ENCODE measurements at regions not wholly inside any gene's neighbourhood (a gene's known extent, or its start where the extent isn't known, plus 50 kb on each side); places are given as distances from the start of the nearest gene placed in this dataset.

- Histone ChIP-seq H3K4me3 (no peak overlapping the region), H3K36me3 (no peaks in the 10 kb centered on the region), H3K27me3 (no peaks in the 10 kb centered on the region), H3K9me3 (no peaks in the 10 kb centered on the region)
- DNase-seq = no peak
These were observed 1022.0 kb upstream of the CELF4 start for GRCh38 chr18:38587571-38587970.

- Histone ChIP-seq H3K4me3 (no peak overlapping the region), H3K36me3 (no peaks in the 10 kb centered on the region), H3K9me3 (no peaks in the 10 kb centered on the region), H3K27me3 (no peaks in the 10 kb centered on the region)
- no peak for DNase-seq
These were observed 1020.7 kb upstream of the CELF4 start for GRCh38 chr18:38586327-38586726.

- DNase-seq = no peak
- H3K9me3 ChIP-seq = no peaks in the 10 kb centered on the region
- H3K27me3 ChIP-seq = no peaks in the 10 kb centered on the region
These were observed 1014.2 kb upstream of the CELF4 start for GRCh38 chr18:38579764-38580163.

GRCh38 chr18:38576916-38577315, 1011.3 kb upstream of the CELF4 start:
- Histone ChIP-seq H3K27me3 (no peaks in the 10 kb centered on the region), H3K36me3 (no peaks in the 10 kb centered on the region), H3K9me3 (no peaks in the 10 kb centered on the region), H3K4me3 (no peak overlapping the region)
- DNase-seq = no peak

More at GRCh38 chr18:38579764-38580163, 1014.2 kb upstream of the CELF4 start:
- Histone ChIP-seq H3K4me3 (no peak overlapping the region), H3K36me3 (no peaks in the 10 kb centered on the region)

- DNase-seq = no peak
- Histone ChIP-seq H3K36me3 (no peaks in the 10 kb centered on the region), H3K9me3 (no peaks in the 10 kb centered on the region), H3K27me3 (no peaks in the 10 kb centered on the region), H3K4me3 (no peak overlapping the region)
These were observed 1010.8 kb upstream of the CELF4 start for GRCh38 chr18:38576349-38576748.

- no peak overlapping the region for H3K4me3 ChIP-seq
- H3K9me3 ChIP-seq = no peaks in the 10 kb centered on the region
- no peaks in the 10 kb centered on the region for H3K27me3 ChIP-seq
- H3K36me3 ChIP-seq = no peaks in the 10 kb centered on the region
- DNase-seq = no peak
These were observed 1010.0 kb upstream of the CELF4 start for GRCh38 chr18:38575648-38576047.

GRCh38 chr18:38575023-38575422, 1009.4 kb upstream of the CELF4 start:
- no peak for DNase-seq
- no peak overlapping the region for H3K4me3 ChIP-seq
- no peaks in the 10 kb centered on the region for H3K27me3 ChIP-seq
- H3K9me3 ChIP-seq = no peaks in the 10 kb centered on the region
- H3K36me3 ChIP-seq = no peaks in the 10 kb centered on the region

- no peak for DNase-seq
- Histone ChIP-seq H3K9me3 (no peaks in the 10 kb centered on the region), H3K4me3 (no peak overlapping the region), H3K27me3 (no peaks in the 10 kb centered on the region), H3K36me3 (no peaks in the 10 kb centered on the region)
These were observed 1007.0 kb upstream of the CELF4 start for GRCh38 chr18:38572554-38573111.

GRCh38 chr18:38571651-38572050, 1006.1 kb upstream of the CELF4 start:
- Histone ChIP-seq H3K36me3 (no peaks in the 10 kb centered on the region), H3K27me3 (no peaks in the 10 kb centered on the region), H3K9me3 (no peaks in the 10 kb centered on the region), H3K4me3 (no peak overlapping the region)
- no peak for DNase-seq

- Histone ChIP-seq H3K4me3 (no peak overlapping the region), H3K36me3 (no peaks in the 10 kb centered on the region), H3K27me3 (no peaks in the 10 kb centered on the region), H3K9me3 (no peaks in the 10 kb centered on the region)
- no peak for DNase-seq
These were observed 999.9 kb upstream of the CELF4 start for GRCh38 chr18:38565513-38565912.

GRCh38 chr18:38563396-38563980, 997.9 kb upstream of the CELF4 start:
- H3K36me3 ChIP-seq = no peaks in the 10 kb centered on the region
- H3K9me3 ChIP-seq = no peaks in the 10 kb centered on the region
- no peak for DNase-seq
- no peaks in the 10 kb centered on the region for H3K27me3 ChIP-seq
- no peak overlapping the region for H3K4me3 ChIP-seq

GRCh38 chr18:38557006-38557405, 991.4 kb upstream of the CELF4 start:
- no peak for DNase-seq
- H3K4me3 ChIP-seq = no peak overlapping the region
- H3K9me3 ChIP-seq = no peaks in the 10 kb centered on the region
- no peaks in the 10 kb centered on the region for H3K27me3 ChIP-seq
- H3K36me3 ChIP-seq = no peaks in the 10 kb centered on the region

- Histone ChIP-seq H3K27me3 (no peaks in the 10 kb centered on the region), H3K4me3 (no peak overlapping the region), H3K9me3 (no peaks in the 10 kb centered on the region), H3K36me3 (no peaks in the 10 kb centered on the region)
- no peak for DNase-seq
These were observed 987.2 kb upstream of the CELF4 start for GRCh38 chr18:38552732-38553321.

- Histone ChIP-seq H3K27me3 (no peaks in the 10 kb centered on the region), H3K9me3 (no peaks in the 10 kb centered on the region), H3K4me3 (no peak overlapping the region), H3K36me3 (no peaks in the 10 kb centered on the region)
- no peak for DNase-seq
These were observed 986.3 kb upstream of the CELF4 start for GRCh38 chr18:38551881-38552280.

- Histone ChIP-seq H3K36me3 (no peaks in the 10 kb centered on the region), H3K27me3 (no peaks in the 10 kb centered on the region), H3K4me3 (no peak overlapping the region), H3K9me3 (no peaks in the 10 kb centered on the region)
- DNase-seq = no peak
These were observed 979.5 kb upstream of the CELF4 start for GRCh38 chr18:38545071-38545470.

- no peaks in the 10 kb centered on the region for H3K9me3 ChIP-seq
- H3K27me3 ChIP-seq = no peaks in the 10 kb centered on the region
- no peak for DNase-seq
- H3K36me3 ChIP-seq = no peaks in the 10 kb centered on the region
- no peak overlapping the region for H3K4me3 ChIP-seq
These were observed 974.3 kb upstream of the CELF4 start for GRCh38 chr18:38539856-38540255.

- Histone ChIP-seq H3K27me3 (no peaks in the 10 kb centered on the region), H3K4me3 (no peak overlapping the region), H3K36me3 (no peaks in the 10 kb centered on the region), H3K9me3 (no peaks in the 10 kb centered on the region)
- DNase-seq = no peak
These were observed 973.8 kb upstream of the CELF4 start for GRCh38 chr18:38539371-38539770.

GRCh38 chr18:38534073-38534472, 968.5 kb upstream of the CELF4 start:
- Histone ChIP-seq H3K27me3 (no peaks in the 10 kb centered on the region), H3K4me3 (no peak overlapping the region), H3K9me3 (no peaks in the 10 kb centered on the region), H3K36me3 (no peaks in the 10 kb centered on the region)
- DNase-seq = no peak

Data from MG63 (cell line).